GM23338 (cell line): ENCODE measurements at regions not wholly inside any gene's neighbourhood (a gene's known extent, or its start where the extent isn't known, plus 50 kb on each side); places are given as distances from the start of the nearest gene placed in this dataset.

Experiments used
- CREB1 ChIP-seq: fragments of 250-450 bp; sonication (Bioruptor Pico); IDR thresholded peaks from 2 replicates; pipeline ENCODE4 v1.5.0; 2020; ENCODE audit warnings: low read depth, mild to moderate bottlenecking, moderate library complexity
- EZH2 ChIP-seq: fragments of 200-600 bp; sonication (generic); IDR thresholded peaks from one replicate; pipeline ENCODE4 v1.8.0; 2017; ENCODE audit warnings: antibody characterized with exemption, mild to moderate bottlenecking, low read depth; ENCODE audit not compliant: unreplicated experiment
- EZH2phosphoT487 ChIP-seq: fragments of 200-600 bp; sonication (generic); IDR thresholded peaks from one replicate; pipeline ENCODE4 v1.8.1; 2018; ENCODE audit warnings: antibody characterized with exemption; ENCODE audit not compliant: unreplicated experiment
- JUNB ChIP-seq: IDR thresholded peaks from one replicate; pipeline ENCODE4 v1.6.1; 2016; ENCODE audit warnings: antibody characterized with exemption; ENCODE audit not compliant: unreplicated experiment
- NANOG ChIP-seq: IDR thresholded peaks from 2 replicates; pipeline ENCODE4 v1.6.1; 2016; ENCODE audit warnings: antibody characterized with exemption, borderline replicate concordance
- POLR2AphosphoS5 ChIP-seq: IDR thresholded peaks from 2 replicates; pipeline ENCODE4 v1.6.1; 2016; ENCODE audit warnings: antibody characterized with exemption, low read depth
- STAT1 ChIP-seq: IDR thresholded peaks from one replicate; pipeline ENCODE4 v1.6.1; 2016; ENCODE audit warnings: antibody characterized with exemption; ENCODE audit not compliant: unreplicated experiment
- TF ChIP-seq, protein P1 (sequence below): IDR thresholded peaks from one replicate; pipeline ENCODE4 v1.6.1; 2018; ENCODE audit warnings: antibody characterized with exemption; ENCODE audit not compliant: unreplicated experiment
- TF ChIP-seq, protein P2 (sequence below), 2 experiments: fragments of 200-600 bp in 1 of 2; sonication (generic) in 1 of 2; conservative IDR thresholded peaks; 2 replicates each; pipeline versions ENCODE4 v1.5.1 to v1.6.1; 2016 to 2017; ENCODE audit warnings: antibody characterized with exemption in 2 of 2, low read depth in 2 of 2, mild to moderate bottlenecking in 2 of 2, moderate library complexity in 1 of 2

DNA sequence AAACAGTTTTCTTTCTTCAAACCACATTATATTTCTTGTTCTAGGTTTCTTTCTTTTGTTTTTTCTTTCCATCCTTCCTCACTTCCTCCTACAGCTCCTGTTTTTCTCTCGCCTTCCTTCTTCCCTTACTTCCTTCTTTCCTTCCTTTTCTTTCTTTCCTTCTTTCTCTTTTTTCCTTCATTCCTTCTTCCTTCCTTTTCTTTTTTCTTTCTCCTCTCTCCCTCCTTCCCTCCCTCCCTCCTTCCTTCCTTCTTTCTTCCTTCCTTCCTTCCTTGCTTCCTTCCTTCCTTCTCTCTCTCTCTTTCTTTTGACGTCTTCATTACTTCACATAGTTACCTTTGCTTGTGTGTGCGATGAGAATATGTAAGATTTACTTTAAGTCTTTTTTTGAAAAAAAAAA lies 470.0 kb upstream of the FSIP2 start:
- TF ChIP-seq, protein P1, sequence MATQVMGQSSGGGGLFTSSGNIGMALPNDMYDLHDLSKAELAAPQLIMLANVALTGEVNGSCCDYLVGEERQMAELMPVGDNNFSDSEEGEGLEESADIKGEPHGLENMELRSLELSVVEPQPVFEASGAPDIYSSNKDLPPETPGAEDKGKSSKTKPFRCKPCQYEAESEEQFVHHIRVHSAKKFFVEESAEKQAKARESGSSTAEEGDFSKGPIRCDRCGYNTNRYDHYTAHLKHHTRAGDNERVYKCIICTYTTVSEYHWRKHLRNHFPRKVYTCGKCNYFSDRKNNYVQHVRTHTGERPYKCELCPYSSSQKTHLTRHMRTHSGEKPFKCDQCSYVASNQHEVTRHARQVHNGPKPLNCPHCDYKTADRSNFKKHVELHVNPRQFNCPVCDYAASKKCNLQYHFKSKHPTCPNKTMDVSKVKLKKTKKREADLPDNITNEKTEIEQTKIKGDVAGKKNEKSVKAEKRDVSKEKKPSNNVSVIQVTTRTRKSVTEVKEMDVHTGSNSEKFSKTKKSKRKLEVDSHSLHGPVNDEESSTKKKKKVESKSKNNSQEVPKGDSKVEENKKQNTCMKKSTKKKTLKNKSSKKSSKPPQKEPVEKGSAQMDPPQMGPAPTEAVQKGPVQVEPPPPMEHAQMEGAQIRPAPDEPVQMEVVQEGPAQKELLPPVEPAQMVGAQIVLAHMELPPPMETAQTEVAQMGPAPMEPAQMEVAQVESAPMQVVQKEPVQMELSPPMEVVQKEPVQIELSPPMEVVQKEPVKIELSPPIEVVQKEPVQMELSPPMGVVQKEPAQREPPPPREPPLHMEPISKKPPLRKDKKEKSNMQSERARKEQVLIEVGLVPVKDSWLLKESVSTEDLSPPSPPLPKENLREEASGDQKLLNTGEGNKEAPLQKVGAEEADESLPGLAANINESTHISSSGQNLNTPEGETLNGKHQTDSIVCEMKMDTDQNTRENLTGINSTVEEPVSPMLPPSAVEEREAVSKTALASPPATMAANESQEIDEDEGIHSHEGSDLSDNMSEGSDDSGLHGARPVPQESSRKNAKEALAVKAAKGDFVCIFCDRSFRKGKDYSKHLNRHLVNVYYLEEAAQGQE: no peak
- TF ChIP-seq, protein P2, sequence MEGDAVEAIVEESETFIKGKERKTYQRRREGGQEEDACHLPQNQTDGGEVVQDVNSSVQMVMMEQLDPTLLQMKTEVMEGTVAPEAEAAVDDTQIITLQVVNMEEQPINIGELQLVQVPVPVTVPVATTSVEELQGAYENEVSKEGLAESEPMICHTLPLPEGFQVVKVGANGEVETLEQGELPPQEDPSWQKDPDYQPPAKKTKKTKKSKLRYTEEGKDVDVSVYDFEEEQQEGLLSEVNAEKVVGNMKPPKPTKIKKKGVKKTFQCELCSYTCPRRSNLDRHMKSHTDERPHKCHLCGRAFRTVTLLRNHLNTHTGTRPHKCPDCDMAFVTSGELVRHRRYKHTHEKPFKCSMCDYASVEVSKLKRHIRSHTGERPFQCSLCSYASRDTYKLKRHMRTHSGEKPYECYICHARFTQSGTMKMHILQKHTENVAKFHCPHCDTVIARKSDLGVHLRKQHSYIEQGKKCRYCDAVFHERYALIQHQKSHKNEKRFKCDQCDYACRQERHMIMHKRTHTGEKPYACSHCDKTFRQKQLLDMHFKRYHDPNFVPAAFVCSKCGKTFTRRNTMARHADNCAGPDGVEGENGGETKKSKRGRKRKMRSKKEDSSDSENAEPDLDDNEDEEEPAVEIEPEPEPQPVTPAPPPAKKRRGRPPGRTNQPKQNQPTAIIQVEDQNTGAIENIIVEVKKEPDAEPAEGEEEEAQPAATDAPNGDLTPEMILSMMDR (conservative IDR thresholded peaks at IDR 0.05; ENCODE audit: low read depth in 2 of 2): no peak
- TF ChIP-seq STAT1 (no peak), EZH2 (no peak), POLR2AphosphoS5 (no peak), JUNB (no peak), CREB1 (CRISPR knock-in tag) (no peak), EZH2phosphoT487 (no peak), NANOG (no peak)
